Bronchial epithelial cell (primary cell): ENCODE measurements at regions not wholly inside any gene's neighbourhood (a gene's known extent, or its start where the extent isn't known, plus 50 kb on each side); places are given as distances from the start of the nearest gene placed in this dataset.

ENCODE experiments used
- DNase-seq: peaks from one replicate; pipeline ENCODE4 v3.0.0-alpha.2; 2010; ENCODE audit warnings: low read depth
- FAIRE-seq: peaks from 2 replicates; lab custom pipeline; 2011; peaks lifted over from hg19 to GRCh38; lab: Jason Lieb, UNC
- H3K27me3 ChIP-seq: 2 replicates; pipeline ENCODE4 v1.5.1; 2011; ENCODE audit warnings: low read length; ENCODE audit not compliant: control insufficient read depth, insufficient read depth
- H3K36me3 ChIP-seq: 2 replicates; pipeline ENCODE4 v1.5.1; 2011; ENCODE audit warnings: low read length; ENCODE audit not compliant: control insufficient read depth, insufficient read depth
- H3K4me3 ChIP-seq: 2 replicates; pipeline ENCODE4 v1.5.1; 2011; ENCODE audit warnings: mild to moderate bottlenecking, low read depth, low read length, control low read depth
- CTCF ChIP-seq: IDR thresholded peaks from 2 replicates; pipeline ENCODE4 v1.5.1; 2011; ENCODE audit warnings: mild to moderate bottlenecking, moderate library complexity, low read length, control low read depth, inconsistent platforms; ENCODE audit not compliant: insufficient read depth, severe bottlenecking

- no peaks in the 10 kb centered on the region for H3K36me3 ChIP-seq
- no peak for DNase-seq
These were observed 190.4 kb downstream of the ZBTB18 start for GRCh38 chr1:244241438-244241837.

GRCh38 chr1:244242446-244242845 is 191.4 kb downstream of the ZBTB18 start:
- Histone ChIP-seq H3K4me3 (no peak overlapping the region), H3K36me3 (no peaks in the 10 kb centered on the region), H3K27me3 (no peaks in the 10 kb centered on the region)
- TF ChIP-seq CTCF = no peak
- FAIRE-seq (no peak), DNase-seq (no peak)

More at GRCh38 chr1:244241438-244241837, 190.4 kb downstream of the ZBTB18 start:
- FAIRE-seq = no peak
- Histone ChIP-seq H3K4me3 (no peak overlapping the region), H3K27me3 (no peaks in the 10 kb centered on the region)
- no peak for TF ChIP-seq CTCF

- FAIRE-seq (no peak), DNase-seq (no peak)
- no peak for TF ChIP-seq CTCF
- H3K36me3 ChIP-seq = no peaks in the 10 kb centered on the region
- H3K27me3 ChIP-seq = no peaks in the 10 kb centered on the region
- H3K4me3 ChIP-seq = no peak overlapping the region
These were observed 195.3 kb downstream of the ZBTB18 start for GRCh38 chr1:244246334-244246733.

- TF ChIP-seq CTCF = no peak
- DNase-seq = no peak
- H3K27me3 ChIP-seq = no peaks in the 10 kb centered on the region
- no peak for FAIRE-seq
- no peak overlapping the region for H3K4me3 ChIP-seq
- no peaks in the 10 kb centered on the region for H3K36me3 ChIP-seq
These were observed 197.3 kb downstream of the ZBTB18 start for GRCh38 chr1:244248426-244248825.

- no peak overlapping the region for H3K4me3 ChIP-seq
- FAIRE-seq (no peak), DNase-seq (no peak)
- no peak for TF ChIP-seq CTCF
- no peaks in the 10 kb centered on the region for H3K27me3 ChIP-seq
- H3K36me3 ChIP-seq = no peaks in the 10 kb centered on the region
These were observed 199.5 kb downstream of the ADSS2 start for GRCh38 chr1:244252211-244252610.

GRCh38 chr1:244254467-244254866 is 197.2 kb downstream of the ADSS2 start:
- DNase-seq = no peak
- FAIRE-seq = no peak
- H3K36me3 ChIP-seq = no peaks in the 10 kb centered on the region
- no peak overlapping the region for H3K4me3 ChIP-seq
- TF ChIP-seq CTCF = no peak
- no peaks in the 10 kb centered on the region for H3K27me3 ChIP-seq
